ENCODE measurements at regions not wholly inside any gene's neighbourhood (a gene's known extent, or its start where the extent isn't known, plus 50 kb on each side); places are given as distances from the start of the nearest gene placed in this dataset.

DNA sequence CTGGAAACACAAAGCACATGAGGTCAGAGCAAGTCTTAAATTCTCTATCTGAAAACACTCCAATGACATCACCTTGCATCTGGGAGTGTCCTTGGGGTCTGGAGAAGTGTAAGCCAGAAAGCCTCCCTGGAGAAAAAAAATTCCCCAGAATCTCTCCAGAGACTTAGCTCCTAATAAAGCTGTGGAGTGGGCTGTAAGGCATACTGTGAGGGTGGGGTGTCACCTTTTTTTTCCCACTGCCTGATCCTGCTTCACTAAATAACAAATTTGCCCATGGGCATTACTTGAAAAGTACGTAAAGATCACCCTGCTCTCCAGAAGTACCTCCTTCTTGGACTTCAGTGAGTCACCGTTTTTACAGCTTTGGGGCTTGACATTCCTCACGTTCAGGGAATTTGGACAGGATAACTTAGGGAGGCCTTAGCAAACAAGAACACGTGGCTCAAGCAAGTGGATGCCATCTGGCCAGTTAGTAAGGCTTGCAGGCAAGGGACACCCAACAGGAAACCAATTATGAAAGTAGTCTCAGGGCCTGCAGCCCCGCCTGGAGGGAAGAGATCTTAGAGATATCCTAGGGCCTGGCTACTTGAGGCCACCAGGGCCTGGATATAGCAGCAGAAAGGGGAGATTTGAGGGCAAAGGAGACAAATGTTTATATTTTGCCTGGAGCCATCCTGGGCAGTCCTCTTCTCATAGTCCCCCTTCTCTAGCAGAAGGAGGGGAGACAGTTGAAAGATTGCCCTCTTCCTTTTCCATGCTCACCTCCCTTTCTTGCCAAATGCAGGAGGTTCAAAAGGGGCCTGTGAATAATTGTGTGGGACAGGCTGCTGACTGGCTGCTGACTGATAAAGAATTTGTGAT is 60.1 kb upstream of the PLAC1 start:
- Histone ChIP-seq H3K4me3 (no peak overlapping the region), H3K27ac (no peak overlapping the region)

DNA sequence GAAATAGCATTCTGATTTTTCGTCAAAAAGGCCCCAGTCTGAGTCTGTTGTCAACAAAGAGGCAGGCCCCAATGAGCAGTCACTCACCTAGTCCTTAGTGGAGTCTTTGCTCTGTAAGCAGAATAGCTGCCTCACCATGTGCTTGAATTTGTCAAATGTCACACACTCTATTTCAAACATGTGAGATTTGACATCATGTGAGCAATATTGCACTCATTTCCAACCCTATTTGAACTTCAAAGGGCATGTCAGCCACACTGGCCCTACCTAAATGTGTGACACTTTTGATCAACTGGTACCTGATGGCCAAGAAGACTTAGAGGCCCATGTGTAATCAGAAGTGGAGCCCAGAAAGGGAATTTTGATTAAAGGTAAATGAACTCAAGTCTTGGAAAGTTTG is 59.4 kb upstream of the PLAC1 start:
- Histone ChIP-seq H3K27ac (no peak overlapping the region), H3K4me3 (no peak overlapping the region)

DNA sequence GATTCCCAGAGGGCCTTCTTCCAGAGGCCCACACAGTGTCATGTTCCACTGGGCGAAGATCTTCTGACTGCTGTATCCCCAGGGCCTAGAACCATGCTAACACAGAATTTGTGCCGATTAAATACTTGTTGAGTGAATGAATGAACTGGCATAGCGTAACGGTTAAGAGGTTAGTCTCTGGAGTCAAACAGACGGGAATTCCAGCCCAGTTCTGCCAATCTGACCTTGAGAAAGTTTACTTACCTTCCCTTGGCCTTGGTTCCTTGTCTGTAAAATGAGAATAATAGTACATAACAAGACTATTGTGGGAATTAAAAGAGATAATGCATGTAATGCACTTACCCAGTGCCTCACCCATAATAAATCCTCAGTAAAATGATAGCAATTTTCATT is 58.3 kb upstream of the PLAC1 start:
- H3K27ac ChIP-seq = no peak overlapping the region
- H3K4me3 ChIP-seq = no peak overlapping the region

DNA sequence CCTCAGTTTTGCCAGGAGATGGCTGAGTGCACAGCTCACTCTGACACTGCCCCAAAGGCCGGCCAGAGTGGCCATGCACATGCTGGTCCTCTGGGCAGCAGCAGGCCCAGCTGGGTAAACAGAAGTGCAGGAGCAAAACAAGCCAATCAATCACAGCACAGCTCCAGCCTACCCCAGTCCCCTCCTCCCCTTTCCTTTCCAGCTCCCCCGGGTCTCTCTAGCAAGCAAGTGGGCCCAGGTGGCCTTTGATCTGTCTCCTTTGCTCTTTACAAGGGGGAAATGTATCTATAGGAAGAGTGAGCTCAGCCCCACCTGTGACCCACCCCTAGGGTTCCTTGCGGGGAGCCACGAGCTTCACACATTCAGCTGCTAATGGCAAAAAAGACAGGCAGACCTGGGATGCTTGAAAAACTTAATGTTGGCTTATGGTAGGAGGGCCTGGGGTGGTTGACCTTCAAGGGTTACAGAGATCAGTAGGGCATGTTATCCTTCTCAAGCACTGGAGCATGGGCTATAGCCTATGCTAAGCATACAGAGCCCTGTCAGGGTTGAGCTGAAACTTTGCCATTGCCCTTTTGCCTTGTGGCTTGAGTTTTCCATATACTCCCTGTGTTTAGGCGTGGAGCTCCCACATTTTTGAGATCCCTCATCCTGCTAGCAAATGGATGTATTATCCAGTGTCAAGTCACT is 57.8 kb upstream of the PLAC1 start:
- H3K4me3 ChIP-seq = no peak overlapping the region
- no peak overlapping the region for H3K27ac ChIP-seq

DNA sequence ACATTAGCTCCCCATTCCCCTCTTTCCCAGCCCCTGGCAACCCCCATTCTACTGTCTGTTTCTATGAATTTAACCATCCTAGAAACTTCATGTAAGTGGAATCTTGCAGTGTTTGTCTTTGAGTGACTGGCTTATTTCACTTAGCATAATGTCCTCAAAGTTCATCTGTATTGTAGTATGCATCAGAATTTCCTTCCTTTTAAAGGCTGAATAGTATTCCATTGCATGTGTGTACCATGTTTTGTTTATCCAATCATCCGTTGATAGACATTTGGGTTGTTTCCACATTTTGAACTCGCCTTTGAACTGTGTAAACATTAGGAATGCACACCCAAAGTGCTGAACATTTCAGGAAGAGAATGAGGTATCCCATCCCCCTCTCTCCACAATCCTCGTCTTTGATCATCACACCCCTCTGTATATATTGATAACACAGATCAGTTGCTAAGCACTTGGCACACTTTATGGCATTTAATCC is 56.4 kb upstream of the PLAC1 start:
- H3K27ac ChIP-seq = no peak overlapping the region
- H3K4me3 ChIP-seq = no peak overlapping the region

DNA sequence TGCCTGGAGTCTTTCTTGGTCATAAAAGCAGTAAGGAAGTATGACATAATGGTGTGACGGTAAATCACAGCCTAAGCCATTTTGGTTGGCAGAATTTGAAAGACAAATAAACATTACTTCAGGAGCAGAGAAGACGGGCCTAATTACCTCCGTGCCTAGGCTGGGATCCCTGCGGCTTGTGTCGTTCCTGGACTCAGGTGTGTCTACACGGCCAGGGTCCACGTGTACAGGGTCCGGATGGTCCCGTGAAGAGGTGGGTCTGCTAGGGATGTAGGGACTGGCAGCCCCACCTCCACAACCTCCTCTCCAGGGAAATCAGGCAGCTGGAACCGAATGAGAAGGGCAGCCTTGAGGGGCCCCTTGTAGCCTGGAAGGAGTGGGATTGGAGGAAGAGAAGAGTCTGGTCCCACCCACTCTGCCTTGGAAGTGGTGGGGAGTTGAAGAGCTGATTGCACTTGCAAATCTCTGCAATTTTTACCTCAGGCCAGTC is 55.4 kb upstream of the PLAC1 start:
- no peak overlapping the region for H3K4me3 ChIP-seq
- H3K27ac ChIP-seq = no peak overlapping the region

DNA sequence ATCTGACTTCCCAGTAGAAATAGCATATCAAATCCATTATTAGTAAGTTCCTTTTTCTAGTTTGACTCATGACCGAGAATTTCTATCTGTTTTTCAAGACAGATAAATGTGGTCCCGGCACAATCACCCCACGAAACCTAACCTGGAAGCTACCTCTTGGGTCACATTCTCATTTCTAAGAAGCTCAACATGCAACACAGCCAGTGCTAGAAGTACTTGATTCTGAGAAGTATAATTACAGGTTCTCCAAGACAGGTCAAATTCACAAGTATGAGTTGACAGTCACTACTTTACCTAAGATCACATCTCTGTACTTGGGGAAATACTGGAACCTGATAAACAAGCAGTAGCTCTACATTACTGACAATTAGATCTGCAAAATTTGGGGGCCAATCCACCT is 54.0 kb upstream of the PLAC1 start:
- Histone ChIP-seq H3K4me3 (no peak overlapping the region), H3K27ac (no peak overlapping the region)

DNA sequence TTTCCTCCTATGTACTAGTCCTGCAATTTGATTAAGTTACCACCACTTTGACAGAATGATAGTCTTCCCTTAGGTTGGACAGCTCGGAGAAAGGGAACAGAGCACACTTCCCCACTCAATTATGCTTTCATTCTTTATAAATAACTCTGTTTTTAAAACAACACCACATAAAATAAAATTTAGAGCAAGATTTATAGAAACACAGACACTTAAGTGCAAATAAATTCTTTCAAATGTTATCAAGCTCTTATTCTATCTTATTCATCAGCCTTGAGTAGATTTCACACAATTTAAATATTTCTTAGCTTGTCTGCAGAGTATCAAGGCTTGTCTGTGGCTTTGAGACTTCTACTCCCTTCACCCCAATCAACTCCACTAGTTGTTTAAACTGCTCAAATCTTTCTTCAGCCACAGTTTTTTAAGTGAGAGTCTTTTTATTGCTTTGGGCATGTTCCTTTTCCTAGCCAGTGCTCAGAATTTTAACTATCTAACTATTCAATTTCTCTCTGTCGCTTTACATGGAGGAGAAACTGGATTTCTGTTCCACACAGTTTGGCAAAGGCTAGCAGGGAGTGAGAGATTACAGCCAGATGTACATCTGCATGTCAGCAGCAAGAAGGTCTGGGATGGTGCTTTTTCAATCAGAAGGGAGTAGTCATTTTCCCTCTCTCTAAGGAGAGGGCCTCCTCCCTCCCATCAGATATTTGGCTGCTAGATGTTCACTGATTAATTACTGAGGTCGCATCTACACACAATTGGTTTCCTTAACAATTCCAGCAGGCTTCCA is 53.1 kb upstream of the PLAC1 start:
- no peak overlapping the region for H3K4me3 ChIP-seq
- no peak overlapping the region for H3K27ac ChIP-seq
